WTC11 (cell line): ENCODE measurements at regions not wholly inside any gene's neighbourhood (a gene's known extent, or its start where the extent isn't known, plus 50 kb on each side); places are given as distances from the start of the nearest gene placed in this dataset.

Experiments used
- ATAC-seq: fragments of 200-7000 bp; cut with Tn5 transposase; 2 replicates; pipeline ENCODE4 v1.10.0; 2021; ENCODE audit warnings: mild to moderate bottlenecking, moderate library complexity
- CTCF ChIA-PET: fragments of 300-600 bp; sonication (Branson Sonifier 250); formaldehyde crosslinking; loops from one replicate; lab custom pipeline; 2021; ENCODE audit warnings: antibody characterized with exemption; lab: Charles Lee
- POLR2A ChIA-PET: fragments of 350-600 bp; sonication (Branson Sonifier 250); formaldehyde crosslinking; loops from one replicate; lab custom pipeline; 2021; ENCODE audit warnings: antibody characterized with exemption; lab: Charles Lee
- DNase-seq: peaks from one replicate; pipeline ENCODE4 v3.0.0; 2021; ENCODE audit warnings: low spot score
- H3K27ac Mint-ChIP-seq: 2 replicates; pipeline ENCODE4 v1.8.0; 2021; ENCODE audit warnings: mixed read lengths
- H3K27me3 Mint-ChIP-seq: 2 replicates; pipeline ENCODE4 v1.8.0; 2021; ENCODE audit warnings: low read depth, mild to moderate bottlenecking, moderate library complexity, mixed read lengths
- H3K36me3 Mint-ChIP-seq: 2 replicates; pipeline ENCODE4 v1.8.0; 2021; ENCODE audit warnings: mixed read lengths
- H3K4me1 Mint-ChIP-seq: 2 replicates; pipeline ENCODE4 v1.8.0; 2022; ENCODE audit warnings: mixed read lengths
- H3K4me3 Mint-ChIP-seq: 2 replicates; pipeline ENCODE4 v1.8.0; 2021; ENCODE audit warnings: mild to moderate bottlenecking, moderate library complexity, mixed read lengths
- H3K9me3 Mint-ChIP-seq: 2 replicates; pipeline ENCODE4 v1.8.0; 2021; ENCODE audit warnings: mixed read lengths
- ATF1 ChIP-seq: sonication (generic); formaldehyde crosslinking; IDR thresholded peaks from 2 replicates; pipeline ENCODE4 v1.8.1; 2023; ENCODE audit warnings: mild to moderate bottlenecking, moderate library complexity, missing genetic modification reagents
- CREM ChIP-seq: sonication (generic); formaldehyde crosslinking; IDR thresholded peaks from 2 replicates; pipeline ENCODE4 v1.8.1; 2022; ENCODE audit warnings: mild to moderate bottlenecking, missing genetic modification reagents, moderate library complexity
- ELF4 ChIP-seq: sonication (generic); formaldehyde crosslinking; IDR thresholded peaks from 2 replicates; pipeline ENCODE4 v1.8.1; 2022; ENCODE audit warnings: low read depth, mild to moderate bottlenecking, moderate library complexity, missing genetic modification reagents
- FOXJ3 ChIP-seq: sonication (generic); formaldehyde crosslinking; IDR thresholded peaks from 2 replicates; pipeline ENCODE4 v1.9.0; 2021; ENCODE audit warnings: missing genetic modification reagents, mild to moderate bottlenecking, borderline replicate concordance
- FOXP1 ChIP-seq: sonication (generic); formaldehyde crosslinking; IDR thresholded peaks from 2 replicates; pipeline ENCODE4 v1.8.0; 2022; ENCODE audit warnings: missing genetic modification reagents, mild to moderate bottlenecking, moderate library complexity, borderline replicate concordance
- GRHL2 ChIP-seq: fragments of 250-450 bp; sonication (Bioruptor Pico); IDR thresholded peaks from 2 replicates; pipeline ENCODE4 v1.8.0; 2022; ENCODE audit warnings: mild to moderate bottlenecking, moderate library complexity; ENCODE audit not compliant: insufficient replicate concordance, severe bottlenecking
- IRF2 ChIP-seq: sonication (generic); formaldehyde crosslinking; IDR thresholded peaks from 2 replicates; pipeline ENCODE4 v1.8.0; 2022; ENCODE audit warnings: low read depth, missing genetic modification reagents, borderline replicate concordance
- JAZF1 ChIP-seq: fragments of 250-450 bp; sonication (Bioruptor Pico); IDR thresholded peaks from 2 replicates; pipeline ENCODE4 v1.9.0; 2021; ENCODE audit warnings: moderate library complexity, mild to moderate bottlenecking, inconsistent platforms
- NFATC4 ChIP-seq: fragments of 250-450 bp; sonication (Bioruptor Pico); IDR thresholded peaks from 2 replicates; pipeline ENCODE4 v1.9.0; 2021; ENCODE audit warnings: mild to moderate bottlenecking
- NFYB ChIP-seq: sonication (generic); formaldehyde crosslinking; conservative IDR thresholded peaks from 2 replicates; pipeline ENCODE4 v1.8.0; 2022; ENCODE audit warnings: low read depth, missing genetic modification reagents
- NR1H2 ChIP-seq: sonication (generic); formaldehyde crosslinking; IDR thresholded peaks from 2 replicates; pipeline ENCODE4 v1.9.0; 2021; ENCODE audit warnings: mild to moderate bottlenecking, moderate library complexity, missing genetic modification reagents
- NR3C1 ChIP-seq: sonication (generic); formaldehyde crosslinking; conservative IDR thresholded peaks from 2 replicates; pipeline ENCODE4 v1.8.1; 2023; ENCODE audit warnings: low read depth, mild to moderate bottlenecking, missing genetic modification reagents
- RORB ChIP-seq: fragments of 250-450 bp; sonication (Bioruptor Pico); IDR thresholded peaks from 2 replicates; pipeline ENCODE4 v1.9.0; 2021; ENCODE audit warnings: mild to moderate bottlenecking
- SP1 ChIP-seq: sonication (generic); formaldehyde crosslinking; conservative IDR thresholded peaks from 2 replicates; pipeline ENCODE4 v1.8.1; 2022; ENCODE audit warnings: missing genetic modification reagents
- ZBTB21 ChIP-seq: sonication (generic); formaldehyde crosslinking; IDR thresholded peaks from 2 replicates; pipeline ENCODE4 v1.8.1; 2023; ENCODE audit warnings: mild to moderate bottlenecking, missing genetic modification reagents, borderline replicate concordance
- ZNF671 ChIP-seq: fragments of 250-450 bp; sonication (Bioruptor Pico); IDR thresholded peaks from 2 replicates; pipeline ENCODE4 v1.8.0; 2021; ENCODE audit warnings: mild to moderate bottlenecking
- TF ChIP-seq, protein P1 (sequence below): sonication (generic); formaldehyde crosslinking; IDR thresholded peaks from 2 replicates; pipeline ENCODE4 v1.8.0; 2023; ENCODE audit warnings: missing genetic modification reagents
- TF ChIP-seq, protein P2 (sequence below): sonication (generic); formaldehyde crosslinking; IDR thresholded peaks from 2 replicates; pipeline ENCODE4 v1.8.0; 2023; ENCODE audit warnings: missing genetic modification reagents, mild to moderate bottlenecking, borderline replicate concordance
- TF ChIP-seq, protein P3 (sequence below): sonication (generic); formaldehyde crosslinking; IDR thresholded peaks from 2 replicates; pipeline ENCODE4 v1.8.1; 2022; ENCODE audit warnings: low read depth, mild to moderate bottlenecking, moderate library complexity, missing genetic modification reagents, borderline replicate concordance

DNA sequence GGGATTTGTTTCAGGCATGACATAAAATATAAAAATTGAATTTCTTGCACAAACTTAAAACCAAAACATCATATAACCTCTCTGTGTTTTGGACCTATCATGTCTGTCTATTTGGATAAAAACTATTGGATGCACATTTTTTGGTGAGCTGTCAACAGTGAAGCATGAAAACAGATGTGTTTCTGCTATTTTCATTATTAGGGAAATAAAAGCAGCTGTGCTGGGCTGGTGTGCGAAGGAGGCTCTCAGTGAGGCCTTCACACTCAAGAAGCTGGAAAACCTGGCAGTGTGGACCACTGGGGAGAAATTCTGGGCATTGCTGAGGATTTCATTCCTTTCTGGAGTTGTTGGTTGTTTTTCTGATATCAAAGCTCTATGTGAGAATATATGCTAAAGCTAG is 395.3 kb downstream of the GJA1 start:
- Mint-ChIP-seq H3K4me3 (no peak overlapping the region), H3K9me3 (peaks cover 9% of the 10 kb centered on the region), H3K36me3 (peaks cover 3% of the 10 kb centered on the region), H3K4me1 (peaks cover 23% of the 10 kb centered on the region), H3K27me3 (no peaks in the 10 kb centered on the region), H3K27ac (no peak overlapping the region)
- no peak for DNase-seq
- no peak for ATAC-seq
- no peak for TF ChIP-seq RORB (CRISPR knock-in tag)
- TF ChIP-seq FOXJ3 (CRISPR knock-in tag), result no peak
- TF ChIP-seq, protein P1, sequence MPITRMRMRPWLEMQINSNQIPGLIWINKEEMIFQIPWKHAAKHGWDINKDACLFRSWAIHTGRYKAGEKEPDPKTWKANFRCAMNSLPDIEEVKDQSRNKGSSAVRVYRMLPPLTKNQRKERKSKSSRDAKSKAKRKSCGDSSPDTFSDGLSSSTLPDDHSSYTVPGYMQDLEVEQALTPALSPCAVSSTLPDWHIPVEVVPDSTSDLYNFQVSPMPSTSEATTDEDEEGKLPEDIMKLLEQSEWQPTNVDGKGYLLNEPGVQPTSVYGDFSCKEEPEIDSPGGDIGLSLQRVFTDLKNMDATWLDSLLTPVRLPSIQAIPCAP (CRISPR knock-in tag), result no peak
- no peak for TF ChIP-seq JAZF1 (CRISPR knock-in tag)
- TF ChIP-seq NFATC4 (CRISPR knock-in tag), result no peak
- TF ChIP-seq NR1H2 (CRISPR knock-in tag), result no peak
- TF ChIP-seq, protein P2, sequence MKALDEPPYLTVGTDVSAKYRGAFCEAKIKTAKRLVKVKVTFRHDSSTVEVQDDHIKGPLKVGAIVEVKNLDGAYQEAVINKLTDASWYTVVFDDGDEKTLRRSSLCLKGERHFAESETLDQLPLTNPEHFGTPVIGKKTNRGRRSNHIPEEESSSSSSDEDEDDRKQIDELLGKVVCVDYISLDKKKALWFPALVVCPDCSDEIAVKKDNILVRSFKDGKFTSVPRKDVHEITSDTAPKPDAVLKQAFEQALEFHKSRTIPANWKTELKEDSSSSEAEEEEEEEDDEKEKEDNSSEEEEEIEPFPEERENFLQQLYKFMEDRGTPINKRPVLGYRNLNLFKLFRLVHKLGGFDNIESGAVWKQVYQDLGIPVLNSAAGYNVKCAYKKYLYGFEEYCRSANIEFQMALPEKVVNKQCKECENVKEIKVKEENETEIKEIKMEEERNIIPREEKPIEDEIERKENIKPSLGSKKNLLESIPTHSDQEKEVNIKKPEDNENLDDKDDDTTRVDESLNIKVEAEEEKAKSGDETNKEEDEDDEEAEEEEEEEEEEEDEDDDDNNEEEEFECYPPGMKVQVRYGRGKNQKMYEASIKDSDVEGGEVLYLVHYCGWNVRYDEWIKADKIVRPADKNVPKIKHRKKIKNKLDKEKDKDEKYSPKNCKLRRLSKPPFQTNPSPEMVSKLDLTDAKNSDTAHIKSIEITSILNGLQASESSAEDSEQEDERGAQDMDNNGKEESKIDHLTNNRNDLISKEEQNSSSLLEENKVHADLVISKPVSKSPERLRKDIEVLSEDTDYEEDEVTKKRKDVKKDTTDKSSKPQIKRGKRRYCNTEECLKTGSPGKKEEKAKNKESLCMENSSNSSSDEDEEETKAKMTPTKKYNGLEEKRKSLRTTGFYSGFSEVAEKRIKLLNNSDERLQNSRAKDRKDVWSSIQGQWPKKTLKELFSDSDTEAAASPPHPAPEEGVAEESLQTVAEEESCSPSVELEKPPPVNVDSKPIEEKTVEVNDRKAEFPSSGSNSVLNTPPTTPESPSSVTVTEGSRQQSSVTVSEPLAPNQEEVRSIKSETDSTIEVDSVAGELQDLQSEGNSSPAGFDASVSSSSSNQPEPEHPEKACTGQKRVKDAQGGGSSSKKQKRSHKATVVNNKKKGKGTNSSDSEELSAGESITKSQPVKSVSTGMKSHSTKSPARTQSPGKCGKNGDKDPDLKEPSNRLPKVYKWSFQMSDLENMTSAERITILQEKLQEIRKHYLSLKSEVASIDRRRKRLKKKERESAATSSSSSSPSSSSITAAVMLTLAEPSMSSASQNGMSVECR (CRISPR knock-in tag), result no peak
- TF ChIP-seq SP1 (CRISPR knock-in tag), result no peak
- no peak for TF ChIP-seq IRF2
- no peak for TF ChIP-seq GRHL2
- TF ChIP-seq CREM, result no peak
- no peak for TF ChIP-seq FOXP1 (CRISPR knock-in tag)
- no peak for TF ChIP-seq ELF4 (CRISPR knock-in tag)
- TF ChIP-seq ZBTB21 (CRISPR knock-in tag), result no peak
- no peak for TF ChIP-seq ZNF671 (CRISPR knock-in tag)
- ChIA-PET CTCF (interaction anchor here (0.6 to 1.2 kb wide), 2 partner anchors 18 to 430 kb away, joined by 3 to 7 read pairs; no protein-coding TSS in a partner anchor), POLR2A (no interaction called here)

DNA sequence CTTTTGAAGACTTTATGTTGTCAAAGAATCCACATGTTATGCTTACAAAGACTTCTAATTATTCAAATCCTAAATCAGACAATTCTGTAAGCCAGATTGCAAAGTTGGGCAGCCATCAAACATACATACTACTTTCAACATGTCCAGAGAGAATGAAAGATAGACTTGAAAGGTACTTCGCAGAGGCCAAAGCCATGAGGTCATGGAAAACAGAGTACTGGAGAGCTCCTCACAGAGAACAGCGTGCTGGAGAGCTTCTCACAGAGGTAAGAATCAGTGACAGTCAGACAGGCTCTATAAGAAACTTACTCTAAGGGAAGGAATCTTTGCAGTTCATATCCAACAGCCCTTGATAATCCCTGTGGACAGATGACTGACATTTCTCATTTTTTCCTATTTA is 400.2 kb downstream of the GJA1 start:
- peaks cover 9% of the 10 kb centered on the region for H3K36me3 Mint-ChIP-seq
- ATAC-seq, result no peak
- peaks cover 4% of the 10 kb centered on the region for H3K4me1 Mint-ChIP-seq
- peaks cover 24% of the 10 kb centered on the region for H3K9me3 Mint-ChIP-seq
- H3K4me3 Mint-ChIP-seq, result no peak overlapping the region
- no peaks in the 10 kb centered on the region for H3K27me3 Mint-ChIP-seq
- TF ChIP-seq NR3C1, result no peak
- no peak for TF ChIP-seq ATF1 (CRISPR knock-in tag)
- no peak for TF ChIP-seq NFATC4 (CRISPR knock-in tag)
- TF ChIP-seq NFYB (CRISPR knock-in tag), result no peak
- no peak for TF ChIP-seq RORB (CRISPR knock-in tag)
- TF ChIP-seq, protein P3, sequence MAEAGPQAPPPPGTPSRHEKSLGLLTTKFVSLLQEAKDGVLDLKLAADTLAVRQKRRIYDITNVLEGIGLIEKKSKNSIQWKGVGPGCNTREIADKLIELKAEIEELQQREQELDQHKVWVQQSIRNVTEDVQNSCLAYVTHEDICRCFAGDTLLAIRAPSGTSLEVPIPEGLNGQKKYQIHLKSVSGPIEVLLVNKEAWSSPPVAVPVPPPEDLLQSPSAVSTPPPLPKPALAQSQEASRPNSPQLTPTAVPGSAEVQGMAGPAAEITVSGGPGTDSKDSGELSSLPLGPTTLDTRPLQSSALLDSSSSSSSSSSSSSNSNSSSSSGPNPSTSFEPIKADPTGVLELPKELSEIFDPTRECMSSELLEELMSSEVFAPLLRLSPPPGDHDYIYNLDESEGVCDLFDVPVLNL (CRISPR knock-in tag), result no peak
- TF ChIP-seq, all 79 proteins: peak for 0
- CTCF ChIA-PET, result interaction anchor here (0.5 kb wide), 1 partner anchor 435 kb away, joined by 3 read pairs; no protein-coding TSS in a partner anchor
- no peak for DNase-seq
- H3K27ac Mint-ChIP-seq, result no peak overlapping the region
- POLR2A ChIA-PET, result no interaction called here
